Choroid plexus epithelial cell (primary cell): ENCODE measurements at regions not wholly inside any gene's neighbourhood (a gene's known extent, or its start where the extent isn't known, plus 50 kb on each side); places are given as distances from the start of the nearest gene placed in this dataset.

Experiments
- DNase-seq: peaks from one replicate; pipeline ENCODE4 v3.0.0-alpha.2; 2010; ENCODE audit warnings: low read depth
- H3K4me3 ChIP-seq: 2 replicates; pipeline ENCODE4 v1.5.1; 2011; ENCODE audit warnings: low read depth, mild to moderate bottlenecking, control low read depth, low read length, moderate library complexity
- CTCF ChIP-seq: conservative IDR thresholded peaks from 2 replicates; pipeline ENCODE4 v1.5.1; 2011; ENCODE audit warnings: low read depth, mild to moderate bottlenecking, control low read depth, inconsistent platforms, low read length, moderate library complexity

DNA sequence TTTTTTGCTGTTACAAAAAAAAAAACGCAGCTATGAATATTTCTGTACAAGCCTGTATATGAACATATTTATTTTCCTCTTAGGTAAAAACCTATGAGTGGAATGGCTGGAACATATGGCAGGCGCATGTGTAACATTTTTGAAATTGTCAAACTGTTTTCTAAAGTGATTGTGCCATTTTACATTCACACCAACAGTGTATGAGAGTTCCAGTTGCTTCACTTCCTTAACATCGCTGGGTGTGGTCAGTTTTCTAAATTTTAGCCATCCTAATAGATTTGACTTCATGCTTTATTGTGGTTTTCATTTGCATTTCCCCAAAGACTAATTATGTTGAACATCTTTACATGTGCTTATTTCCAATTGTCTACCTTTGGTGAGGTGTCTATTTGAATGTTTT is 306.8 kb downstream of the KCNRG start:
- no peak for DNase-seq
- no peak for TF ChIP-seq CTCF
- no peak overlapping the region for H3K4me3 ChIP-seq

- H3K4me3 ChIP-seq = no peak overlapping the region
- TF ChIP-seq CTCF = no peak
- peak; percentile 87 for DNase-seq
Observed at GRCh38 chr13:50323440-50324065, 308.3 kb downstream of the KCNRG start.

- TF ChIP-seq CTCF = no peak
- no peak for DNase-seq
- H3K4me3 ChIP-seq = no peak overlapping the region
Observed at GRCh38 chr13:50326271-50326670, 311.0 kb downstream of the KCNRG start.

GRCh38 chr13:50326811-50327210 is 311.6 kb downstream of the KCNRG start:
- H3K4me3 ChIP-seq = no peak overlapping the region
- no peak for DNase-seq
- TF ChIP-seq CTCF = no peak

DNA sequence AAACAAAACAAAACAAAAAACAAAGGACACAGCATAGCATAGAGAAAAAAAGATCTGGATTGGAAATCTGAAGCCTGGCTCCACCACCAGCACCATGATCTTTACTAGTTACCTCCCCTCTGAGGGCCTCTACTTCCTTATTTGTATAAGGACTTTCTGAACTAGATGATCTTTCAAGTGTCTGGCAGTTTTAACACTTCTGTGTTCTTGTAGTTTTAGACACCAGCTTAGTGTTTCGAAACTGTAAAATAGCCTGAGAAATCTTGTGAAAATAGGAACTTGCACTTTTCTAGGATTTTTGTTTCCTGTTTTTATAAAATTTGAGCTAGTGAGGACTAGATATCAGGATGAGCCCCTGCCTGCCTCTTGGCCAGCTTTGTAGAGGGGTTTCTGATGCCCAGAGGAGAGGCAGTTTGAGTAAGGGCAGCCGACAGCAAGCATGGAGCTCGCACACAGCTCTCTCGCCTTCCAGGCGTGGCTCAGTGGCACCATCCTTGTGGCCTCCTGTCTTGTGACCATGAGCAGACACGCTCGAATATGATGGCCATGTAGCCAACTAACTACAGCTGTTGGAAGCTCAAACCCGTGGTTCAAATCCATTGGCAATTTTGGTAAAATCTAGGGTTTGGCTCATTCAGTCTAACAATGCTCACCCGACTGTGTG is 319.0 kb downstream of the KCNRG start:
- no peak overlapping the region for H3K4me3 ChIP-seq
- TF ChIP-seq CTCF = no peak
- no peak for DNase-seq

GRCh38 chr13:50334944-50335343 is 319.7 kb downstream of the KCNRG start:
- no peak overlapping the region for H3K4me3 ChIP-seq
- peak; percentile 65 for DNase-seq
- TF ChIP-seq CTCF = no peak

- no peak for DNase-seq
- H3K4me3 ChIP-seq = no peak overlapping the region
- TF ChIP-seq CTCF = no peak
Observed at GRCh38 chr13:50339271-50339670, 324.0 kb downstream of the KCNRG start.
